GM18502 (cell line): ENCODE measurements at regions not wholly inside any gene's neighbourhood (a gene's known extent, or its start where the extent isn't known, plus 50 kb on each side); places are given as distances from the start of the nearest gene placed in this dataset.

Experiments used
- ATAC-seq: cut with Tn5 transposase; IDR thresholded peaks from one replicate; pipeline ENCODE4 v1.9.1; 2021; ENCODE audit warnings: mild to moderate bottlenecking; ENCODE audit not compliant: unreplicated experiment, poor library complexity

- no peak for ATAC-seq
Measured at GRCh38 chr9:19517202-19517942, 108.6 kb downstream of the ACER2 start.

- ATAC-seq, result no peak
Measured at GRCh38 chr9:19516348-19516747, 107.5 kb downstream of the ACER2 start.

GRCh38 chr9:19513671-19514275 is 105.0 kb downstream of the ACER2 start:
- no peak for ATAC-seq

- ATAC-seq, result no peak
Measured at GRCh38 chr9:19512103-19512832, 103.5 kb downstream of the ACER2 start.

DNA sequence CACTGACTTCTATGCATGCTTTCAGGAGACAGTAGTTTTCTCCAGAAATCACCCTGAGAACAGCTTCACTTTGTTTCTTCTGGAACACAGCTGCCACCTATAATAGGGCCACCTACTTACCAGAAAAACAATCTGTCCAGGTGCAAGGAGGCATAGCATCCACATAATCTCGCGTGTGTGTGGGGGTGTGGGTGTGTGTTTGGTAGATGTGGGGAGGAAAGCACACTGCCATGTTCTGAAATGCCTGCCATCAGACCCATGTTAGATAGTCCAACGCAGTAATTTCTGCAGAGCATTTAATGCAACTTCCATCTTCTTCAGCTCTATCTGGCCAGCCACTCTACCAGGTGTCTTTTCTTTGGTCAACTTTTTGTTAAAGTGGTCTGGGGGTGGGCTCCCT is 102.9 kb downstream of the ACER2 start:
- no peak for ATAC-seq

GRCh38 chr9:19510907-19511306 is 102.1 kb downstream of the ACER2 start:
- ATAC-seq, result no peak
